IMR-90 (cell line): ENCODE measurements at regions not wholly inside any gene's neighbourhood (a gene's known extent, or its start where the extent isn't known, plus 50 kb on each side); places are given as distances from the start of the nearest gene placed in this dataset.

Source experiments
- ATAC-seq: fragments of 200-7000 bp; cut with Tn5 transposase; 2 replicates; pipeline ENCODE4 v1.9.1; 2020; ENCODE audit warnings: low read depth, mild to moderate bottlenecking, moderate library complexity
- BruUV-seq: library from RNA; stranded (reverse); fragments of 400-500 nt; replicated peaks from 2 replicates; lab custom pipeline; 2021; lab: Mats Ljungman, UMichigan
- CTCF ChIA-PET: fragments of 300-600 bp; formaldehyde crosslinking; extraction: SDS; loops from one replicate; lab custom pipeline; 2021; ENCODE audit warnings: antibody characterized with exemption; lab: Yijun Ruan, JAX
- POLR2A ChIA-PET: fragments of 300-600 bp; sonication (Branson Sonifier 250); formaldehyde crosslinking; loops from one replicate; lab custom pipeline; 2022; ENCODE audit warnings: antibody characterized with exemption; ENCODE audit not compliant: unreplicated experiment; lab: Charles Lee
- DNase-seq: peaks from one replicate; pipeline ENCODE4 v3.0.0; 2013
- H2AFZ ChIP-seq: replicated peaks from 2 replicates; pipeline ENCODE3; 2013; ENCODE audit warnings: low read length, mild to moderate bottlenecking; ENCODE audit not compliant: poor library complexity
- H2AK5ac ChIP-seq: 2 replicates; pipeline ENCODE4 v1.6.1; 2013; ENCODE audit warnings: low read depth, low read length, inconsistent platforms
- H2AK9ac ChIP-seq: replicated peaks from 2 replicates; pipeline ENCODE3; 2013; ENCODE audit warnings: mild to moderate bottlenecking, low read depth, low read length, moderate library complexity; ENCODE audit not compliant: poor library complexity
- H2BK120ac ChIP-seq: 2 replicates; pipeline ENCODE4 v1.6.1; 2013; ENCODE audit warnings: low read depth, low read length, inconsistent platforms
- H2BK15ac ChIP-seq: 3 replicates; pipeline ENCODE4 v1.6.1; 2013; ENCODE audit warnings: low read depth, low read length, inconsistent platforms
- H2BK20ac ChIP-seq: 2 replicates; pipeline ENCODE4 v1.6.1; 2013; ENCODE audit warnings: low read depth, mild to moderate bottlenecking, inconsistent platforms, low read length, moderate library complexity
- H2BK5ac ChIP-seq: 2 replicates; pipeline ENCODE4 v1.6.1; 2013; ENCODE audit warnings: mild to moderate bottlenecking, low read depth, low read length, inconsistent platforms; ENCODE audit not compliant: poor library complexity, severe bottlenecking
- H3K14ac ChIP-seq: replicated peaks from 2 replicates; pipeline ENCODE4 v1.6.1; 2013; ENCODE audit warnings: low read depth, low read length, inconsistent platforms
- H3K18ac ChIP-seq: 2 replicates; pipeline ENCODE4 v1.6.1; 2013; ENCODE audit warnings: low read depth, low read length, control low read depth
- H3K23ac ChIP-seq: 2 replicates; pipeline ENCODE4 v1.6.1; 2013; ENCODE audit warnings: low read depth, low read length, inconsistent platforms
- H3K27ac ChIP-seq: 2 replicates; pipeline ENCODE4 v1.5.1; 2013; ENCODE audit warnings: mild to moderate bottlenecking, control low read depth, low read length; ENCODE audit not compliant: insufficient read depth
- H3K27me3 ChIP-seq: 2 replicates; pipeline ENCODE4 v1.6.1; 2013; ENCODE audit warnings: low read length; ENCODE audit not compliant: control insufficient read depth, insufficient read depth
- H3K36me3 ChIP-seq: 2 replicates; pipeline ENCODE4 v1.6.1; 2013; ENCODE audit warnings: low read length, mixed read lengths; ENCODE audit not compliant: control insufficient read depth, insufficient read depth
- H3K4ac ChIP-seq: 2 replicates; pipeline ENCODE4 v1.6.1; 2013; ENCODE audit warnings: low read depth, low read length, inconsistent platforms
- H3K4me1 ChIP-seq: 2 replicates; pipeline ENCODE4 v1.6.1; 2013; ENCODE audit warnings: low read length, mixed read lengths; ENCODE audit not compliant: control insufficient read depth, insufficient read depth
- H3K4me2 ChIP-seq: 2 replicates; pipeline ENCODE4 v1.6.1; 2013; ENCODE audit warnings: low read depth, mild to moderate bottlenecking, control low read depth, low read length, moderate library complexity
- H3K4me3 ChIP-seq: 2 replicates; pipeline ENCODE4 v1.5.1; 2013; ENCODE audit warnings: low read depth, mild to moderate bottlenecking, control low read depth, low read length, moderate library complexity; ENCODE audit not compliant: insufficient read depth
- H3K56ac ChIP-seq: 2 replicates; pipeline ENCODE4 v1.6.1; 2013; ENCODE audit warnings: low read length, inconsistent platforms; ENCODE audit not compliant: insufficient read depth; ENCODE audit errors: extremely low read depth
- H3K79me1 ChIP-seq, 2 experiments: 2 replicates each; pipeline ENCODE4 v1.6.1; 2013; ENCODE audit warnings: low read length in 2 of 2, inconsistent platforms in 1 of 2, low read depth in 1 of 2
- H3K9ac ChIP-seq: 2 replicates; pipeline ENCODE4 v1.6.1; 2013; ENCODE audit warnings: low read depth, low read length, control low read depth
- H3K9me1 ChIP-seq: 2 replicates; pipeline ENCODE4 v1.6.1; 2013; ENCODE audit warnings: low read length, inconsistent platforms; ENCODE audit not compliant: insufficient read depth
- H3K9me3 ChIP-seq: 2 replicates; pipeline ENCODE4 v1.6.1; 2013; ENCODE audit warnings: low read length; ENCODE audit not compliant: control insufficient read depth, insufficient read depth
- H4K20me1 ChIP-seq: 2 replicates; pipeline ENCODE4 v1.6.1; 2013; ENCODE audit warnings: low read length, inconsistent platforms; ENCODE audit not compliant: insufficient read depth
- H4K5ac ChIP-seq: 2 replicates; pipeline ENCODE4 v1.6.1; 2013; ENCODE audit warnings: mild to moderate bottlenecking, low read depth, low read length, control low read depth
- H4K8ac ChIP-seq, 2 experiments: 2 replicates each; pipeline ENCODE4 v1.6.1; 2013; ENCODE audit warnings: low read depth in 2 of 2, low read length in 2 of 2, control low read depth in 1 of 2, inconsistent platforms in 1 of 2
- H4K91ac ChIP-seq: 2 replicates; pipeline ENCODE4 v1.6.1; 2013; ENCODE audit warnings: low read depth, low read length, inconsistent platforms; ENCODE audit not compliant: insufficient read depth
- BHLHE40 ChIP-seq: fragments of 150-350 bp; IDR thresholded peaks from 2 replicates; pipeline ENCODE4 v1.6.1; 2016; ENCODE audit warnings: mild to moderate bottlenecking, low read depth, low read length
- CEBPB ChIP-seq: IDR thresholded peaks from 2 replicates; pipeline ENCODE4 v1.6.1; 2012; ENCODE audit warnings: low read depth, low read length, improper control_type of control experiment
- CHD1 ChIP-seq: IDR thresholded peaks from 2 replicates; pipeline ENCODE4 v1.6.1; 2012; ENCODE audit warnings: low read depth, low read length, improper control_type of control experiment
- CTCF ChIP-seq: conservative IDR thresholded peaks from 2 replicates; pipeline ENCODE4 v1.5.1; 2012; ENCODE audit warnings: mild to moderate bottlenecking, low read depth, low read length, improper control_type of control experiment
- ELK1 ChIP-seq: fragments of 150-350 bp; IDR thresholded peaks from 2 replicates; pipeline ENCODE4 v1.6.1; 2016; ENCODE audit warnings: low read depth, mild to moderate bottlenecking, low read length, moderate library complexity, borderline replicate concordance
- FOS ChIP-seq: fragments of 150-350 bp; IDR thresholded peaks from 2 replicates; pipeline ENCODE4 v1.6.1; 2016; ENCODE audit warnings: low read depth, low read length
- MAFK ChIP-seq: IDR thresholded peaks from 2 replicates; pipeline ENCODE4 v1.6.1; 2012; ENCODE audit warnings: low read depth, low read length, improper control_type of control experiment
- MAZ ChIP-seq: IDR thresholded peaks from 2 replicates; pipeline ENCODE4 v1.6.1; 2012; ENCODE audit warnings: low read depth, mild to moderate bottlenecking, low read length, improper control_type of control experiment, moderate library complexity, borderline replicate concordance
- MXI1 ChIP-seq: IDR thresholded peaks from 2 replicates; pipeline ENCODE4 v1.6.1; 2012; ENCODE audit warnings: low read depth, mild to moderate bottlenecking, low read length, moderate library complexity, borderline replicate concordance
- NFE2L2 ChIP-seq: fragments of 150-350 bp; IDR thresholded peaks from 2 replicates; pipeline ENCODE4 v1.6.1; 2016; ENCODE audit warnings: low read depth, mild to moderate bottlenecking, low read length
- POLR2A ChIP-seq: IDR thresholded peaks from 2 replicates; pipeline ENCODE4 v1.6.1; 2012; ENCODE audit warnings: mild to moderate bottlenecking, low read depth, low read length
- RAD21 ChIP-seq: IDR thresholded peaks from 2 replicates; pipeline ENCODE4 v1.6.1; 2012; ENCODE audit warnings: low read length, improper control_type of control experiment
- RCOR1 ChIP-seq: IDR thresholded peaks from 2 replicates; pipeline ENCODE4 v1.6.1; 2012; ENCODE audit warnings: mild to moderate bottlenecking, low read length, improper control_type of control experiment; ENCODE audit not compliant: insufficient replicate concordance
- RFX5 ChIP-seq: IDR thresholded peaks from 2 replicates; pipeline ENCODE4 v1.8.0; 2012; ENCODE audit warnings: low read depth, mild to moderate bottlenecking, low read length, moderate library complexity
- SMC3 ChIP-seq: fragments of 150-350 bp; IDR thresholded peaks from 2 replicates; pipeline ENCODE4 v1.6.1; 2016; ENCODE audit warnings: low read depth, mild to moderate bottlenecking, antibody characterized with exemption, low read length, moderate library complexity
- USF2 ChIP-seq: fragments of 150-350 bp; IDR thresholded peaks from 2 replicates; pipeline ENCODE4 v1.6.1; 2017; ENCODE audit warnings: mild to moderate bottlenecking, antibody characterized with exemption, low read length, low read depth
- WGBS, 2 experiments: methylation state at CpG; one replicate each; pipeline versions ENCODE4 v1.1.5 to v1.1.7; 2013; ENCODE audit warnings: missing lambda C conversion rate in 2 of 2; ENCODE audit not compliant: insufficient read length in 1 of 2; ENCODE audit errors: extremely low coverage in 2 of 2; 5-methylcytosine and 5-hydroxymethylcytosine counted together
- dilution Hi-C: fragments of 300-500 bp; cut with HindIII; formaldehyde crosslinking; loops from one replicate; pipeline ENCODE4 v1.14.3; 2018; ENCODE audit warnings: low sequenced_read_pairs; ENCODE audit not compliant: unreplicated experiment
- in situ Hi-C: fragments of 300-500 bp; cut with MboI; formaldehyde crosslinking; loops from 3 replicates; pipeline ENCODE4 v1.14.3; 2019; ENCODE audit warnings: low sequenced_read_pairs, inconsistent platforms, mixed read lengths
- intact Hi-C: fragments of 100-400 bp; cut with micrococcal nuclease; formaldehyde crosslinking; loops from 2 replicates; pipeline ENCODE4 v1.10.0; 2022

GRCh38 chr7:86209036-86209435 is 434.7 kb upstream of the GRM3 start:
- Histone ChIP-seq H4K5ac (no peak overlapping the region), H2BK5ac (no peak overlapping the region), H3K4me3 (no peak overlapping the region), H3K4me2 (no peak overlapping the region), H2AK9ac (no peak overlapping the region), H2BK20ac (no peak overlapping the region), H4K20me1 (no peaks in the 10 kb centered on the region), H3K9ac (no peak overlapping the region), H4K91ac (no peak overlapping the region), H3K4me1 (no peaks in the 10 kb centered on the region), H3K4ac (no peak overlapping the region), H3K27me3 (no peaks in the 10 kb centered on the region), H3K23ac (no peak overlapping the region), H2BK15ac (no peak overlapping the region), H3K18ac (no peak overlapping the region), H2BK120ac (no peak overlapping the region), H3K56ac (no peak overlapping the region), H3K27ac (no peak overlapping the region), H3K79me1 (no peaks in the 10 kb centered on the region), H3K14ac (no peak overlapping the region), H3K9me3 (peaks cover 17% of the 10 kb centered on the region), H3K9me1 (no peaks in the 10 kb centered on the region), H2AK5ac (no peak overlapping the region), H3K36me3 (no peaks in the 10 kb centered on the region), H4K8ac (no peak overlapping the region), H2AFZ (no peak overlapping the region)
- DNase-seq = no peak
- BruUV-seq = no TSS peak
- in situ Hi-C loops (no loop called here), dilution Hi-C loops (no loop called here), intact Hi-C loops (no loop called here)
- no peak for ATAC-seq
- WGBS, 2 experiments = 10% methylated on average over 2 of the region's 8 CpGs; no CpG with 5 or more reads in 1 of the 2 experiments
- CTCF ChIA-PET = no interaction called here
- TF ChIP-seq MXI1 (no peak), USF2 (no peak), CTCF (no peak), FOS (no peak), NFE2L2 (no peak), CEBPB (no peak), MAFK (no peak), RFX5 (no peak), BHLHE40 (no peak), CHD1 (no peak), RAD21 (no peak), MAZ (no peak), POLR2A (no peak), RCOR1 (no peak), ELK1 (no peak), SMC3 (no peak)
- POLR2A ChIA-PET = no interaction called here
